HepG2 (cell line): ENCODE measurements at regions not wholly inside any gene's neighbourhood (a gene's known extent, or its start where the extent isn't known, plus 50 kb on each side); places are given as distances from the start of the nearest gene placed in this dataset.

ENCODE experiments used
- ELF1 ChIP-seq: sonication (generic); formaldehyde crosslinking; IDR thresholded peaks from 2 replicates; pipeline ENCODE4 v1.4.0; 2020; ENCODE audit warnings: missing genetic modification reagents
- NR3C1 ChIP-seq: sonication (generic); formaldehyde crosslinking; IDR thresholded peaks from 2 replicates; pipeline ENCODE4 v1.4.0; 2020; ENCODE audit warnings: missing genetic modification reagents
- RAD21 ChIP-seq: fragments of 450-650 bp; formaldehyde crosslinking; IDR thresholded peaks from 2 replicates; pipeline ENCODE4 v1.5.0; 2020; ENCODE audit warnings: mild to moderate bottlenecking
- STAT6 ChIP-seq: sonication (generic); formaldehyde crosslinking; IDR thresholded peaks from 2 replicates; pipeline ENCODE4 v1.4.0; 2020; ENCODE audit warnings: missing genetic modification reagents, mild to moderate bottlenecking, borderline replicate concordance

- TF ChIP-seq ELF1 (no peak), STAT6 (CRISPR knock-in tag) (no peak), NR3C1 (CRISPR knock-in tag) (no peak), RAD21 (CRISPR knock-in tag) (no peak)
Observed at GRCh38 chr16:88289561-88289960, 93.2 kb upstream of the ZNF469 start.
